ENCODE measurements at regions not wholly inside any gene's neighbourhood (a gene's known extent, or its start where the extent isn't known, plus 50 kb on each side); places are given as distances from the start of the nearest gene placed in this dataset.

DNA sequence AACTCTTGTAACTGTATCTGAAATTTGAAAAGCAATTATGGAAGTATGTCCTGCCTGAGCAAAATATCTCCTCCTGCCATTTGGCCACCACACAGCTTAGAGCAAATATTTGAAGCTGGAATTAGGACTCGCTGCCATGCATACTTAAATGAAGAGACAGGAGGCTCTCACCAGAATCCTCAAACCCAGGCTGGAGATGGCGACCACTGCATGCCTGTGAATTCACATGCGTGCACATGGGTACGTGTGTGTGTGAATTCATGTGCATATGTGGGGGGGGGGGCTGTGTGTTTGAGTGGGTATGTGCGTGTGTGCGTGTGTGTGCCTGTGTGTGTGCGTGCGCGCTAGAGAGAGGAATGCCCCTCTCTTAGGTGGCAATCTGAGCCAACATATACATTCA, 84.1 kb upstream of the IRX1 start:
- TF ChIP-seq JUND (IDR thresholded peaks at IDR 0.05; ENCODE audit: low read depth, low read length) (no peak), YY1 (IDR thresholded peaks at IDR 0.05; ENCODE audit: low read depth, low read length) (no peak), POLR2A (IDR thresholded peaks at IDR 0.05; ENCODE audit: low read depth, low read length) (no peak), CREB1 (IDR thresholded peaks at IDR 0.05; ENCODE audit: low read depth) (no peak), NFYB (IDR thresholded peaks at IDR 0.05; ENCODE audit: insufficient read depth, low read depth, low read length) (no peak), EP300 (IDR thresholded peaks at IDR 0.05; ENCODE audit: borderline replicate concordance in 1 of 2, control insufficient read depth in 1 of 2, low read depth in 2 of 2, low read length in 2 of 2) (no peak), KLF5 (IDR thresholded peaks at IDR 0.05; ENCODE audit: partially characterized antibody) (no peak), BRCA1 (IDR thresholded peaks at IDR 0.05; ENCODE audit: low read depth, low read length) (no peak), RAD21 (IDR thresholded peaks at IDR 0.05; ENCODE audit: insufficient read depth, low read depth, low read length) (no peak), FOS (IDR thresholded peaks at IDR 0.05; ENCODE audit: borderline replicate concordance, extremely low read depth, insufficient read length) (no peak)
- TF ChIP-seq, protein P1, sequence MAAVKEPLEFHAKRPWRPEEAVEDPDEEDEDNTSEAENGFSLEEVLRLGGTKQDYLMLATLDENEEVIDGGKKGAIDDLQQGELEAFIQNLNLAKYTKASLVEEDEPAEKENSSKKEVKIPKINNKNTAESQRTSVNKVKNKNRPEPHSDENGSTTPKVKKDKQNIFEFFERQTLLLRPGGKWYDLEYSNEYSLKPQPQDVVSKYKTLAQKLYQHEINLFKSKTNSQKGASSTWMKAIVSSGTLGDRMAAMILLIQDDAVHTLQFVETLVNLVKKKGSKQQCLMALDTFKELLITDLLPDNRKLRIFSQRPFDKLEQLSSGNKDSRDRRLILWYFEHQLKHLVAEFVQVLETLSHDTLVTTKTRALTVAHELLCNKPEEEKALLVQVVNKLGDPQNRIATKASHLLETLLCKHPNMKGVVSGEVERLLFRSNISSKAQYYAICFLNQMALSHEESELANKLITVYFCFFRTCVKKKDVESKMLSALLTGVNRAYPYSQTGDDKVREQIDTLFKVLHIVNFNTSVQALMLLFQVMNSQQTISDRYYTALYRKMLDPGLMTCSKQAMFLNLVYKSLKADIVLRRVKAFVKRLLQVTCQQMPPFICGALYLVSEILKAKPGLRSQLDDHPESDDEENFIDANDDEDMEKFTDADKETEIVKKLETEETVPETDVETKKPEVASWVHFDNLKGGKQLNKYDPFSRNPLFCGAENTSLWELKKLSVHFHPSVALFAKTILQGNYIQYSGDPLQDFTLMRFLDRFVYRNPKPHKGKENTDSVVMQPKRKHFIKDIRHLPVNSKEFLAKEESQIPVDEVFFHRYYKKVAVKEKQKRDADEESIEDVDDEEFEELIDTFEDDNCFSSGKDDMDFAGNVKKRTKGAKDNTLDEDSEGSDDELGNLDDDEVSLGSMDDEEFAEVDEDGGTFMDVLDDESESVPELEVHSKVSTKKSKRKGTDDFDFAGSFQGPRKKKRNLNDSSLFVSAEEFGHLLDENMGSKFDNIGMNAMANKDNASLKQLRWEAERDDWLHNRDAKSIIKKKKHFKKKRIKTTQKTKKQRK (IDR thresholded peaks at IDR 0.05; ENCODE audit: low read depth, low read length) = no peak
- TF ChIP-seq, protein P2, sequence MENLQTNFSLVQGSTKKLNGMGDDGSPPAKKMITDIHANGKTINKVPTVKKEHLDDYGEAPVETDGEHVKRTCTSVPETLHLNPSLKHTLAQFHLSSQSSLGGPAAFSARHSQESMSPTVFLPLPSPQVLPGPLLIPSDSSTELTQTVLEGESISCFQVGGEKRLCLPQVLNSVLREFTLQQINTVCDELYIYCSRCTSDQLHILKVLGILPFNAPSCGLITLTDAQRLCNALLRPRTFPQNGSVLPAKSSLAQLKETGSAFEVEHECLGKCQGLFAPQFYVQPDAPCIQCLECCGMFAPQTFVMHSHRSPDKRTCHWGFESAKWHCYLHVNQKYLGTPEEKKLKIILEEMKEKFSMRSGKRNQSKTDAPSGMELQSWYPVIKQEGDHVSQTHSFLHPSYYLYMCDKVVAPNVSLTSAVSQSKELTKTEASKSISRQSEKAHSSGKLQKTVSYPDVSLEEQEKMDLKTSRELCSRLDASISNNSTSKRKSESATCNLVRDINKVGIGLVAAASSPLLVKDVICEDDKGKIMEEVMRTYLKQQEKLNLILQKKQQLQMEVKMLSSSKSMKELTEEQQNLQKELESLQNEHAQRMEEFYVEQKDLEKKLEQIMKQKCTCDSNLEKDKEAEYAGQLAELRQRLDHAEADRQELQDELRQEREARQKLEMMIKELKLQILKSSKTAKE (IDR thresholded peaks at IDR 0.05; ENCODE audit: low read depth, poor library complexity, severe bottlenecking) = no peak
- TF ChIP-seq, protein P3, sequence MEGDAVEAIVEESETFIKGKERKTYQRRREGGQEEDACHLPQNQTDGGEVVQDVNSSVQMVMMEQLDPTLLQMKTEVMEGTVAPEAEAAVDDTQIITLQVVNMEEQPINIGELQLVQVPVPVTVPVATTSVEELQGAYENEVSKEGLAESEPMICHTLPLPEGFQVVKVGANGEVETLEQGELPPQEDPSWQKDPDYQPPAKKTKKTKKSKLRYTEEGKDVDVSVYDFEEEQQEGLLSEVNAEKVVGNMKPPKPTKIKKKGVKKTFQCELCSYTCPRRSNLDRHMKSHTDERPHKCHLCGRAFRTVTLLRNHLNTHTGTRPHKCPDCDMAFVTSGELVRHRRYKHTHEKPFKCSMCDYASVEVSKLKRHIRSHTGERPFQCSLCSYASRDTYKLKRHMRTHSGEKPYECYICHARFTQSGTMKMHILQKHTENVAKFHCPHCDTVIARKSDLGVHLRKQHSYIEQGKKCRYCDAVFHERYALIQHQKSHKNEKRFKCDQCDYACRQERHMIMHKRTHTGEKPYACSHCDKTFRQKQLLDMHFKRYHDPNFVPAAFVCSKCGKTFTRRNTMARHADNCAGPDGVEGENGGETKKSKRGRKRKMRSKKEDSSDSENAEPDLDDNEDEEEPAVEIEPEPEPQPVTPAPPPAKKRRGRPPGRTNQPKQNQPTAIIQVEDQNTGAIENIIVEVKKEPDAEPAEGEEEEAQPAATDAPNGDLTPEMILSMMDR (IDR thresholded peaks at IDR 0.05 in 2 of 3, conservative IDR thresholded peaks at IDR 0.05 in 1 of 3; ENCODE audit: control insufficient read depth in 2 of 3, extremely low read depth in 1 of 3, insufficient read depth in 1 of 3, low read depth in 3 of 3, low read length in 3 of 3) = no peak
- TF ChIP-seq, protein P4, sequence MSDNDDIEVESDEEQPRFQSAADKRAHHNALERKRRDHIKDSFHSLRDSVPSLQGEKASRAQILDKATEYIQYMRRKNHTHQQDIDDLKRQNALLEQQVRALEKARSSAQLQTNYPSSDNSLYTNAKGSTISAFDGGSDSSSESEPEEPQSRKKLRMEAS (IDR thresholded peaks at IDR 0.05; ENCODE audit: low read depth, low read length) = no peak
